ENCODE measurements at regions not wholly inside any gene's neighbourhood (a gene's known extent, or its start where the extent isn't known, plus 50 kb on each side); places are given as distances from the start of the nearest gene placed in this dataset.

- Histone ChIP-seq H3K36me3 (ENCODE audit: insufficient read depth, low read length) (no peaks in the 10 kb centered on the region), H3K79me2 (replicated peaks; ENCODE audit: insufficient read depth, low read length) (no peaks in the 10 kb centered on the region), H2AFZ (ENCODE audit: low read depth, low read length) (no peak overlapping the region), H3K27me3 (ENCODE audit: insufficient read depth, low read depth, low read length) (no peaks in the 10 kb centered on the region), H4K20me1 (ENCODE audit: insufficient read depth) (no peaks in the 10 kb centered on the region), H3F3A (ENCODE audit: insufficient read depth, low read length, poor library complexity, severe bottlenecking) (no peaks in the 10 kb centered on the region), H3K27ac (ENCODE audit: low read length) (no peak overlapping the region), H3K9ac (ENCODE audit: low read length) (no peak overlapping the region), H3K9me2 (ENCODE audit: insufficient read depth, low read length) (no peaks in the 10 kb centered on the region), H3K9me3 (ENCODE audit: low read length) (no peaks in the 10 kb centered on the region), H3K4me2 (ENCODE audit: low read length) (no peak overlapping the region), H3K4me3 (ENCODE audit: low read length) (no peak overlapping the region)
- TF ChIP-seq EP300 (conservative IDR thresholded peaks at IDR 0.05; ENCODE audit: poor library complexity, severe bottlenecking) (no peak), SMC3 (conservative IDR thresholded peaks at IDR 0.05; ENCODE audit: poor library complexity) (no peak), CTCF (IDR thresholded peaks at IDR 0.05; ENCODE audit: poor library complexity, severe bottlenecking) (no peak), RAD21 (conservative IDR thresholded peaks at IDR 0.05) (no peak), TAF1 (IDR thresholded peaks at IDR 0.05; ENCODE audit: low read depth) (no peak), MXI1 (conservative IDR thresholded peaks at IDR 0.05; ENCODE audit: poor library complexity, severe bottlenecking) (no peak), POLR2AphosphoS5 (IDR thresholded peaks at IDR 0.05) (no peak), EZH2 (IDR thresholded peaks at IDR 0.05; ENCODE audit: borderline replicate concordance, insufficient read depth, low read length, poor library complexity, severe bottlenecking) (no peak)
- TF ChIP-seq, protein P1, sequence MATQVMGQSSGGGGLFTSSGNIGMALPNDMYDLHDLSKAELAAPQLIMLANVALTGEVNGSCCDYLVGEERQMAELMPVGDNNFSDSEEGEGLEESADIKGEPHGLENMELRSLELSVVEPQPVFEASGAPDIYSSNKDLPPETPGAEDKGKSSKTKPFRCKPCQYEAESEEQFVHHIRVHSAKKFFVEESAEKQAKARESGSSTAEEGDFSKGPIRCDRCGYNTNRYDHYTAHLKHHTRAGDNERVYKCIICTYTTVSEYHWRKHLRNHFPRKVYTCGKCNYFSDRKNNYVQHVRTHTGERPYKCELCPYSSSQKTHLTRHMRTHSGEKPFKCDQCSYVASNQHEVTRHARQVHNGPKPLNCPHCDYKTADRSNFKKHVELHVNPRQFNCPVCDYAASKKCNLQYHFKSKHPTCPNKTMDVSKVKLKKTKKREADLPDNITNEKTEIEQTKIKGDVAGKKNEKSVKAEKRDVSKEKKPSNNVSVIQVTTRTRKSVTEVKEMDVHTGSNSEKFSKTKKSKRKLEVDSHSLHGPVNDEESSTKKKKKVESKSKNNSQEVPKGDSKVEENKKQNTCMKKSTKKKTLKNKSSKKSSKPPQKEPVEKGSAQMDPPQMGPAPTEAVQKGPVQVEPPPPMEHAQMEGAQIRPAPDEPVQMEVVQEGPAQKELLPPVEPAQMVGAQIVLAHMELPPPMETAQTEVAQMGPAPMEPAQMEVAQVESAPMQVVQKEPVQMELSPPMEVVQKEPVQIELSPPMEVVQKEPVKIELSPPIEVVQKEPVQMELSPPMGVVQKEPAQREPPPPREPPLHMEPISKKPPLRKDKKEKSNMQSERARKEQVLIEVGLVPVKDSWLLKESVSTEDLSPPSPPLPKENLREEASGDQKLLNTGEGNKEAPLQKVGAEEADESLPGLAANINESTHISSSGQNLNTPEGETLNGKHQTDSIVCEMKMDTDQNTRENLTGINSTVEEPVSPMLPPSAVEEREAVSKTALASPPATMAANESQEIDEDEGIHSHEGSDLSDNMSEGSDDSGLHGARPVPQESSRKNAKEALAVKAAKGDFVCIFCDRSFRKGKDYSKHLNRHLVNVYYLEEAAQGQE (IDR thresholded peaks at IDR 0.05; ENCODE audit: borderline replicate concordance): no peak
These were observed 106.7 kb downstream of the GGTLC2 start for GRCh38 chr22:22751043-22751603.

- Histone ChIP-seq H4K20me1 (ENCODE audit: insufficient read depth) (no peaks in the 10 kb centered on the region), H3K36me3 (ENCODE audit: insufficient read depth, low read length) (no peaks in the 10 kb centered on the region), H2AFZ (ENCODE audit: low read depth, low read length) (no peak overlapping the region), H3K27me3 (ENCODE audit: insufficient read depth, low read depth, low read length) (no peaks in the 10 kb centered on the region), H3F3A (ENCODE audit: insufficient read depth, low read length, poor library complexity, severe bottlenecking) (no peaks in the 10 kb centered on the region), H3K4me2 (ENCODE audit: low read length) (no peak overlapping the region), H3K9ac (ENCODE audit: low read length) (no peak overlapping the region), H3K4me3 (ENCODE audit: low read length) (no peak overlapping the region), H3K9me2 (ENCODE audit: insufficient read depth, low read length) (no peaks in the 10 kb centered on the region), H3K27ac (ENCODE audit: low read length) (no peak overlapping the region), H3K9me3 (ENCODE audit: low read length) (no peaks in the 10 kb centered on the region), H3K79me2 (replicated peaks; ENCODE audit: insufficient read depth, low read length) (no peaks in the 10 kb centered on the region)
- TF ChIP-seq MXI1 (conservative IDR thresholded peaks at IDR 0.05; ENCODE audit: poor library complexity, severe bottlenecking) (no peak), EZH2 (IDR thresholded peaks at IDR 0.05; ENCODE audit: borderline replicate concordance, insufficient read depth, low read length, poor library complexity, severe bottlenecking) (no peak), RAD21 (conservative IDR thresholded peaks at IDR 0.05) (no peak), TAF1 (IDR thresholded peaks at IDR 0.05; ENCODE audit: low read depth) (no peak), POLR2AphosphoS5 (IDR thresholded peaks at IDR 0.05) (no peak), EP300 (conservative IDR thresholded peaks at IDR 0.05; ENCODE audit: poor library complexity, severe bottlenecking) (no peak), CTCF (IDR thresholded peaks at IDR 0.05; ENCODE audit: poor library complexity, severe bottlenecking) (no peak)
These were observed 107.8 kb downstream of the GGTLC2 start for GRCh38 chr22:22752199-22752555.

Data from neural cell (in vitro differentiated cells).